ENCODE measurements at regions not wholly inside any gene's neighbourhood (a gene's known extent, or its start where the extent isn't known, plus 50 kb on each side); places are given as distances from the start of the nearest gene placed in this dataset.

- TF ChIP-seq, protein P1, sequence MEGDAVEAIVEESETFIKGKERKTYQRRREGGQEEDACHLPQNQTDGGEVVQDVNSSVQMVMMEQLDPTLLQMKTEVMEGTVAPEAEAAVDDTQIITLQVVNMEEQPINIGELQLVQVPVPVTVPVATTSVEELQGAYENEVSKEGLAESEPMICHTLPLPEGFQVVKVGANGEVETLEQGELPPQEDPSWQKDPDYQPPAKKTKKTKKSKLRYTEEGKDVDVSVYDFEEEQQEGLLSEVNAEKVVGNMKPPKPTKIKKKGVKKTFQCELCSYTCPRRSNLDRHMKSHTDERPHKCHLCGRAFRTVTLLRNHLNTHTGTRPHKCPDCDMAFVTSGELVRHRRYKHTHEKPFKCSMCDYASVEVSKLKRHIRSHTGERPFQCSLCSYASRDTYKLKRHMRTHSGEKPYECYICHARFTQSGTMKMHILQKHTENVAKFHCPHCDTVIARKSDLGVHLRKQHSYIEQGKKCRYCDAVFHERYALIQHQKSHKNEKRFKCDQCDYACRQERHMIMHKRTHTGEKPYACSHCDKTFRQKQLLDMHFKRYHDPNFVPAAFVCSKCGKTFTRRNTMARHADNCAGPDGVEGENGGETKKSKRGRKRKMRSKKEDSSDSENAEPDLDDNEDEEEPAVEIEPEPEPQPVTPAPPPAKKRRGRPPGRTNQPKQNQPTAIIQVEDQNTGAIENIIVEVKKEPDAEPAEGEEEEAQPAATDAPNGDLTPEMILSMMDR (IDR thresholded peaks at IDR 0.05) = no peak
- no peak for TF ChIP-seq POLR2A (IDR thresholded peaks at IDR 0.05)
- TF ChIP-seq POLR2AphosphoS5 (IDR thresholded peaks at IDR 0.05) = no peak
These were observed 284.4 kb upstream of the PKN2 start for GRCh38 chr1:88399690-88400089.
